HepG2 (cell line): ENCODE measurements at regions not wholly inside any gene's neighbourhood (a gene's known extent, or its start where the extent isn't known, plus 50 kb on each side); places are given as distances from the start of the nearest gene placed in this dataset.

Source experiments
- ATAC-seq: fragments of 200-7000 bp; cut with Tn5 transposase; 3 replicates; pipeline ENCODE4 v1.9.1; 2020; ENCODE audit warnings: mild to moderate bottlenecking, moderate library complexity
- BruUV-seq: library from RNA; stranded (reverse); fragments of 400-500 nt; replicated peaks from 2 replicates; lab custom pipeline; 2021; lab: Mats Ljungman, UMichigan
- CTCF ChIA-PET: fragments of 300-600 bp; formaldehyde crosslinking; extraction: SDS; loops from one replicate; lab custom pipeline; 2021; ENCODE audit warnings: low total read pairs, inconsistent platforms, low intra/inter-chr PET ratio; lab: Yijun Ruan, JAX
- POLR2A ChIA-PET: fragments of 350-600 bp; sonication (Branson Sonifier 250); formaldehyde crosslinking; loops from one replicate; lab custom pipeline; 2020; ENCODE audit warnings: antibody characterized with exemption, inconsistent platforms; lab: Yijun Ruan, JAX
- DNase-seq: peaks from one replicate; pipeline ENCODE4 v3.0.0-alpha.2; 2015; ENCODE audit warnings: low spot score
- FAIRE-seq: peaks from 3 replicates; lab custom pipeline; 2011; peaks lifted over from hg19 to GRCh38; lab: Jason Lieb, UNC
- H2AFZ ChIP-seq: one replicate; pipeline ENCODE4 v1.6.1; 2011; ENCODE audit warnings: low read length, inconsistent platforms
- H3K27ac ChIP-seq: fragments of 300-600 bp; 3 replicates; pipeline ENCODE4 v1.8.0; 2011; ENCODE audit warnings: mixed run types, mild to moderate bottlenecking, mixed read lengths, low read length, inconsistent platforms; ENCODE audit not compliant: insufficient read depth; ENCODE audit errors: extremely low read length
- H3K27me3 ChIP-seq, 2 experiments: fragments of 200-600 bp in 1 of 2; 2 replicates in 1 of 2; 3 replicates in 1 of 2; pipeline versions ENCODE4 v1.6.0 to v1.8.0; 2011; ENCODE audit warnings: low read length in 2 of 2, mild to moderate bottlenecking in 2 of 2, moderate library complexity in 2 of 2, inconsistent platforms in 1 of 2; ENCODE audit not compliant: insufficient read depth in 2 of 2, control insufficient read depth in 1 of 2
- H3K36me3 ChIP-seq, 2 experiments: fragments of 200-600 bp in 1 of 2; replicated peaks in 1 of 2; 2 replicates in 1 of 2; 3 replicates in 1 of 2; pipeline versions ENCODE4 v1.5.1 to v1.8.0; 2011; ENCODE audit warnings: low read length in 2 of 2, inconsistent platforms in 1 of 2; ENCODE audit not compliant: insufficient read depth in 2 of 2, control insufficient read depth in 1 of 2
- H3K4me1 ChIP-seq: 2 replicates; pipeline ENCODE4 v1.5.1; 2012; ENCODE audit warnings: low read length, inconsistent platforms; ENCODE audit not compliant: insufficient read depth
- H3K4me2 ChIP-seq: 2 replicates; pipeline ENCODE4 v1.6.0; 2011; ENCODE audit warnings: low read depth, low read length, inconsistent platforms
- H3K4me3 ChIP-seq, 3 experiments: fragments of 200-600 bp in 1 of 3; sonication (generic), shearing (Covaris generic) in 1 of 3; replicated peaks in 1 of 3; 2 replicates each; pipeline ENCODE4 v1.5.1; 2011 to 2016; ENCODE audit warnings: low read length in 3 of 3, inconsistent platforms in 2 of 3, low read depth in 2 of 3, mild to moderate bottlenecking in 2 of 3, control low read depth in 1 of 3, mixed read lengths in 1 of 3; ENCODE audit not compliant: insufficient read depth in 1 of 3
- H3K79me2 ChIP-seq: one replicate; pipeline ENCODE4 v1.6.1; 2011; ENCODE audit warnings: low read length, inconsistent platforms; ENCODE audit not compliant: insufficient read depth
- H3K9ac ChIP-seq: 2 replicates; pipeline ENCODE4 v1.6.0; 2011; ENCODE audit warnings: mild to moderate bottlenecking, low read depth, low read length, inconsistent platforms; ENCODE audit not compliant: insufficient read depth
- H3K9me3 ChIP-seq: 2 replicates; pipeline ENCODE4 v1.5.1; 2012; ENCODE audit warnings: mild to moderate bottlenecking, low read length
- H4K20me1 ChIP-seq: 2 replicates; pipeline ENCODE4 v1.6.0; 2011; ENCODE audit warnings: inconsistent platforms, mild to moderate bottlenecking, low read length, moderate library complexity; ENCODE audit not compliant: insufficient read depth
- HDAC1 ChIP-seq: sonication (generic); formaldehyde crosslinking; IDR thresholded peaks from 2 replicates; pipeline ENCODE4 v1.5.1; 2020; ENCODE audit warnings: mild to moderate bottlenecking, missing genetic modification reagents
- MBNL3 ChIP-seq: fragments of 250-450 bp; sonication (Bioruptor Pico); conservative IDR thresholded peaks from 2 replicates; pipeline ENCODE4 v1.8.0; 2022; ENCODE audit warnings: mild to moderate bottlenecking, inconsistent platforms
- NFYC ChIP-seq: IDR thresholded peaks from 2 replicates; pipeline ENCODE4 v1.6.1; 2016; ENCODE audit warnings: missing genetic modification reagents, missing compliant biosample characterization
- NR2C2 ChIP-seq: sonication (generic); formaldehyde crosslinking; IDR thresholded peaks from 2 replicates; pipeline ENCODE4 v1.4.0; 2020; ENCODE audit warnings: missing genetic modification reagents, mild to moderate bottlenecking, moderate library complexity, borderline replicate concordance
- SOX13 ChIP-seq, 3 experiments: fragments of 450-650 bp in 1 of 3; sonication (generic) in 1 of 3; formaldehyde crosslinking in 1 of 3; IDR thresholded peaks in 2 of 3; conservative IDR thresholded peaks in 1 of 3; 2 replicates each; pipeline versions ENCODE4 v1.5.0 to v1.6.1; 2016 to 2020; ENCODE audit warnings: antibody characterized with exemption in 1 of 3, mild to moderate bottlenecking in 1 of 3, missing compliant biosample characterization in 1 of 3, missing genetic modification reagents in 1 of 3, moderate library complexity in 1 of 3
- ZSCAN20 ChIP-seq: sonication (generic); formaldehyde crosslinking; IDR thresholded peaks from 2 replicates; pipeline ENCODE4 v1.4.0; 2020; ENCODE audit warnings: missing genetic modification reagents, mild to moderate bottlenecking, borderline replicate concordance
- WGBS: methylation state at CpG from one replicate; pipeline ENCODE4 v1.1.6; 2017; ENCODE audit warnings: low lambda C conversion rate; 5-methylcytosine and 5-hydroxymethylcytosine counted together
- in situ Hi-C: cut with HindIII; loops from 2 replicates; pipeline ENCODE4 v1.10.0; 2017; ENCODE audit warnings: low pct_unique_long_range_greater_than_20kb; ENCODE audit not compliant: extremely low pct_ligation_motif_present
- intact Hi-C: fragments of 100-400 bp; cut with micrococcal nuclease; formaldehyde crosslinking; loops from one replicate; pipeline ENCODE4 v1.10.0; 2022; ENCODE audit not compliant: unreplicated experiment
- TF ChIP-seq, protein P1 (sequence below): sonication (generic); formaldehyde crosslinking; IDR thresholded peaks from 2 replicates; pipeline ENCODE4 v1.4.0; 2020; ENCODE audit warnings: missing genetic modification reagents, mild to moderate bottlenecking, borderline replicate concordance
- TF ChIP-seq, protein P2 (sequence below): sonication (generic); formaldehyde crosslinking; IDR thresholded peaks from 2 replicates; pipeline ENCODE4 v1.8.0; 2022; ENCODE audit warnings: mild to moderate bottlenecking, missing genetic modification reagents, borderline replicate concordance
- TF ChIP-seq, protein P3 (sequence below): sonication (generic); formaldehyde crosslinking; IDR thresholded peaks from 2 replicates; pipeline ENCODE4 v1.9.0; 2021; ENCODE audit warnings: missing genetic modification reagents, mild to moderate bottlenecking, borderline replicate concordance

DNA sequence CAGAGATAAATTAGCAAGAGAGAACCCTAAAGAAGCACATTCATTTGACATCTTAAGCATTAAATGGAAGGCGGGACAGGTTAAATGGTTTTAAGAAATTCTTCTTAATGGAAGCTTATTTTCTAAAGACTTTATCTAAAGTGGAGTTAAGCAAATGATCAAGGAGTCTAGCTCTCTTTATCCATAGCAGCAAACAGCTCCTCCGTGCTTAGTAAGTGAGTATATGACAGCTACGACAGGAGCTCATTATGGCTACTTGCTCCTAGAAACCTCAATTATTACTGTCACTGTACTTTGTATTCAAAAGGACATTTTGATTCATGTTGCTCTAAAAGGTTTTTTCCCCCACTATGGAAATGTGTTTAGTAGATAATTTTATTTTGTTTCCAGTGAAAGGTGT, 444.9 kb downstream of the TMX3 start:
- no peak overlapping the region for H3K9ac ChIP-seq
- CTCF ChIA-PET: no interaction called here
- DNase-seq (no peak), ATAC-seq (no peak), FAIRE-seq (no peak)
- no peaks in the 10 kb centered on the region for H3K79me2 ChIP-seq
- H4K20me1 ChIP-seq: no peaks in the 10 kb centered on the region
- in situ Hi-C loops: no loop called here
- H3K4me1 ChIP-seq: no peaks in the 10 kb centered on the region
- no peak overlapping the region for H3K4me2 ChIP-seq
- H3K9me3 ChIP-seq: no peaks in the 10 kb centered on the region
- H3K36me3 ChIP-seq: no peaks in the 10 kb centered on the region
- H3K27ac ChIP-seq: no peak overlapping the region
- H3K4me3 ChIP-seq: no peak overlapping the region
- POLR2A ChIA-PET: no interaction called here
- no peaks in the 10 kb centered on the region for H3K27me3 ChIP-seq
- 14% methylated on average over 3 of the region's 3 CpGs for WGBS
- intact Hi-C loops: no loop called here
- no peak overlapping the region for H2AFZ ChIP-seq
- BruUV-seq: no TSS peak
- TF ChIP-seq HDAC1: no peak
- no peak for TF ChIP-seq NFYC (CRISPR knock-in tag)
- TF ChIP-seq NR2C2 (CRISPR knock-in tag): no peak
- TF ChIP-seq SOX13 (IDR thresholded peaks at IDR 0.05): no peak
- TF ChIP-seq SOX13 (CRISPR knock-in tag; conservative IDR thresholded peaks at IDR 0.05 in 1 of 2, IDR thresholded peaks at IDR 0.05 in 1 of 2): no peak
- TF ChIP-seq, protein P1, sequence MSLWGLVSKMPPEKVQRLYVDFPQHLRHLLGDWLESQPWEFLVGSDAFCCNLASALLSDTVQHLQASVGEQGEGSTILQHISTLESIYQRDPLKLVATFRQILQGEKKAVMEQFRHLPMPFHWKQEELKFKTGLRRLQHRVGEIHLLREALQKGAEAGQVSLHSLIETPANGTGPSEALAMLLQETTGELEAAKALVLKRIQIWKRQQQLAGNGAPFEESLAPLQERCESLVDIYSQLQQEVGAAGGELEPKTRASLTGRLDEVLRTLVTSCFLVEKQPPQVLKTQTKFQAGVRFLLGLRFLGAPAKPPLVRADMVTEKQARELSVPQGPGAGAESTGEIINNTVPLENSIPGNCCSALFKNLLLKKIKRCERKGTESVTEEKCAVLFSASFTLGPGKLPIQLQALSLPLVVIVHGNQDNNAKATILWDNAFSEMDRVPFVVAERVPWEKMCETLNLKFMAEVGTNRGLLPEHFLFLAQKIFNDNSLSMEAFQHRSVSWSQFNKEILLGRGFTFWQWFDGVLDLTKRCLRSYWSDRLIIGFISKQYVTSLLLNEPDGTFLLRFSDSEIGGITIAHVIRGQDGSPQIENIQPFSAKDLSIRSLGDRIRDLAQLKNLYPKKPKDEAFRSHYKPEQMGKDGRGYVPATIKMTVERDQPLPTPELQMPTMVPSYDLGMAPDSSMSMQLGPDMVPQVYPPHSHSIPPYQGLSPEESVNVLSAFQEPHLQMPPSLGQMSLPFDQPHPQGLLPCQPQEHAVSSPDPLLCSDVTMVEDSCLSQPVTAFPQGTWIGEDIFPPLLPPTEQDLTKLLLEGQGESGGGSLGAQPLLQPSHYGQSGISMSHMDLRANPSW: no peak
- no peak for TF ChIP-seq ZSCAN20 (CRISPR knock-in tag)
- TF ChIP-seq, protein P2, sequence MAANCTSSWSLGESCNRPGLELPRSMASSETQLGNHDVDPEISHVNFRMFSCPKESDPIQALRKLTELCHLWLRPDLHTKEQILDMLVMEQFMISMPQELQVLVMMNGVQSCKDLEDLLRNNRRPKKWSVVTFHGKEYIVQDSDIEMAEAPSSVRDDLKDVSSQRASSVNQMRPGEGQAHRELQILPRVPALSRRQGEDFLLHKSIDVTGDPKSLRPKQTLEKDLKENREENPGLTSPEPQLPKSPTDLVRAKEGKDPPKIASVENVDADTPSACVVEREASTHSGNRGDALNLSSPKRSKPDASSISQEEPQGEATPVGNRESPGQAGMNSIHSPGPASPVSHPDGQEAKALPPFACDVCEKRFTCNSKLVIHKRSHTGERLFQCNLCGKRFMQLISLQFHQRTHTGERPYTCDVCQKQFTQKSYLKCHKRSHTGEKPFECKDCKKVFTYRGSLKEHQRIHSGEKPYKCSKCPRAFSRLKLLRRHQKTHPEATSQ (CRISPR knock-in tag): no peak
- no peak for TF ChIP-seq MBNL3
- TF ChIP-seq, protein P3, sequence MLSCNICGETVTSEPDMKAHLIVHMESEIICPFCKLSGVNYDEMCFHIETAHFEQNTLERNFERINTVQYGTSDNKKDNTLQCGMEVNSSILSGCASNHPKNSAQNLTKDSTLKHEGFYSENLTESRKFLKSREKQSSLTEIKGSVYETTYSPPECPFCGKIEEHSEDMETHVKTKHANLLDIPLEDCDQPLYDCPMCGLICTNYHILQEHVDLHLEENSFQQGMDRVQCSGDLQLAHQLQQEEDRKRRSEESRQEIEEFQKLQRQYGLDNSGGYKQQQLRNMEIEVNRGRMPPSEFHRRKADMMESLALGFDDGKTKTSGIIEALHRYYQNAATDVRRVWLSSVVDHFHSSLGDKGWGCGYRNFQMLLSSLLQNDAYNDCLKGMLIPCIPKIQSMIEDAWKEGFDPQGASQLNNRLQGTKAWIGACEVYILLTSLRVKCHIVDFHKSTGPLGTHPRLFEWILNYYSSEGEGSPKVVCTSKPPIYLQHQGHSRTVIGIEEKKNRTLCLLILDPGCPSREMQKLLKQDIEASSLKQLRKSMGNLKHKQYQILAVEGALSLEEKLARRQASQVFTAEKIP: no peak
